GM13976 (cell line): ENCODE measurements at regions not wholly inside any gene's neighbourhood (a gene's known extent, or its start where the extent isn't known, plus 50 kb on each side); places are given as distances from the start of the nearest gene placed in this dataset.

ENCODE experiments used
- DNase-seq: peaks from one replicate; pipeline ENCODE4 v3.0.0; 2012; ENCODE audit warnings: low spot score
- CTCF ChIP-seq: IDR thresholded peaks from 2 replicates; pipeline ENCODE4 v1.5.1; 2012; ENCODE audit warnings: borderline replicate concordance, mild to moderate bottlenecking; ENCODE audit not compliant: insufficient read depth; ENCODE audit errors: extremely low read depth, missing control alignments, control extremely low read depth
- in situ Hi-C: fragments of 300-500 bp; cut with MboI; formaldehyde crosslinking; loops from one replicate; pipeline ENCODE4 v1.12.0; 2022; ENCODE audit warnings: low sequenced_read_pairs, mixed read lengths, inconsistent platforms; ENCODE audit not compliant: unreplicated experiment

GRCh38 chr15:69972436-69972835, 125.3 kb downstream of the TLE3 start:
- in situ Hi-C loops = no loop called here
- no peak for TF ChIP-seq CTCF
- DNase-seq = no peak

- no peak for TF ChIP-seq CTCF
- peak; percentile 42 for DNase-seq
- in situ Hi-C loops = no loop called here
Measured at GRCh38 chr15:69973102-69973714, 124.5 kb downstream of the TLE3 start.

GRCh38 chr15:69973880-69974279, 123.8 kb downstream of the TLE3 start:
- in situ Hi-C loops = no loop called here
- TF ChIP-seq CTCF = no peak
- DNase-seq = no peak

- DNase-seq = no peak
- in situ Hi-C loops = no loop called here
- TF ChIP-seq CTCF = no peak
Measured at GRCh38 chr15:69974321-69974720, 123.4 kb downstream of the TLE3 start.

GRCh38 chr15:69976366-69976994, 121.2 kb downstream of the TLE3 start:
- peak; percentile 55 for DNase-seq

GRCh38 chr15:69978603-69979002, 119.1 kb downstream of the TLE3 start:
- in situ Hi-C loops = no loop called here
- TF ChIP-seq CTCF = no peak
- no peak for DNase-seq

More at GRCh38 chr15:69976366-69976994, 121.2 kb downstream of the TLE3 start:
- in situ Hi-C loops = no loop called here
- no peak for TF ChIP-seq CTCF

GRCh38 chr15:69979262-69979661, 118.5 kb downstream of the TLE3 start:
- in situ Hi-C loops = no loop called here
- TF ChIP-seq CTCF = peak; percentile 71
- peak; percentile 77 for DNase-seq
